ENCODE measurements at regions not wholly inside any gene's neighbourhood (a gene's known extent, or its start where the extent isn't known, plus 50 kb on each side); places are given as distances from the start of the nearest gene placed in this dataset.

- Histone ChIP-seq H3K27ac (ENCODE audit: low read depth, low read length) (peak overlapping the region; percentile 19), H3K4me1 (ENCODE audit: control insufficient read depth in 3 of 3, insufficient read depth in 3 of 3, low read length in 3 of 3) (peaks cover 0 to 2% (median 0%) of the 10 kb centered on the region in 3 donors), H3K9me3 (ENCODE audit: control insufficient read depth in 3 of 3, low read length in 3 of 3) (no peaks in the 10 kb centered on the region), H3K9ac (ENCODE audit: low read depth in 1 of 3, low read length in 3 of 3) (no peak overlapping the region), H3K36me3 (ENCODE audit: control insufficient read depth in 3 of 3, insufficient read depth in 3 of 3, low read length in 3 of 3) (no peaks in the 10 kb centered on the region), H3K27me3 (ENCODE audit: control insufficient read depth in 3 of 3, insufficient read depth in 3 of 3, low read length in 3 of 3) (no peaks in the 10 kb centered on the region), H3K4me3 (ENCODE audit: low read length in 3 of 3) (no peak overlapping the region)
Observed at GRCh38 chr18:21162786-21163185, 51.2 kb upstream of the ROCK1 start.

GRCh38 chr18:21163647-21164547 is 52.3 kb upstream of the ROCK1 start:
- no peak overlapping the region for H3K4me3 ChIP-seq (ENCODE audit: low read length in 3 of 3)
- H3K27ac ChIP-seq (ENCODE audit: low read depth, low read length) = peak overlapping the region; percentile 19
- no peaks in the 10 kb centered on the region for H3K36me3 ChIP-seq (ENCODE audit: control insufficient read depth in 3 of 3, insufficient read depth in 3 of 3, low read length in 3 of 3)
- H3K27me3 ChIP-seq (ENCODE audit: control insufficient read depth in 3 of 3, insufficient read depth in 3 of 3, low read length in 3 of 3) = no peaks in the 10 kb centered on the region
- H3K4me1 ChIP-seq (ENCODE audit: control insufficient read depth in 3 of 3, insufficient read depth in 3 of 3, low read length in 3 of 3) = peaks cover 0 to 2% (median 0%) of the 10 kb centered on the region in 3 donors
- H3K9ac ChIP-seq (ENCODE audit: low read depth in 1 of 3, low read length in 3 of 3) = peak overlapping the region in 1 of 3 donors; percentile 1
- no peaks in the 10 kb centered on the region for H3K9me3 ChIP-seq (ENCODE audit: control insufficient read depth in 3 of 3, low read length in 3 of 3)

GRCh38 chr18:21164548-21165095 is 53.0 kb upstream of the ROCK1 start:
- H3K27ac ChIP-seq (ENCODE audit: low read depth, low read length) = no peak overlapping the region
- H3K4me3 ChIP-seq (ENCODE audit: low read length in 3 of 3) = no peak overlapping the region
- no peaks in the 10 kb centered on the region for H3K36me3 ChIP-seq (ENCODE audit: control insufficient read depth in 3 of 3, insufficient read depth in 3 of 3, low read length in 3 of 3)
- H3K9me3 ChIP-seq (ENCODE audit: control insufficient read depth in 3 of 3, low read length in 3 of 3) = no peaks in the 10 kb centered on the region
- no peaks in the 10 kb centered on the region for H3K27me3 ChIP-seq (ENCODE audit: control insufficient read depth in 3 of 3, insufficient read depth in 3 of 3, low read length in 3 of 3)
- no peak overlapping the region for H3K9ac ChIP-seq (ENCODE audit: low read depth in 1 of 3, low read length in 3 of 3)
- H3K4me1 ChIP-seq (ENCODE audit: control insufficient read depth in 3 of 3, insufficient read depth in 3 of 3, low read length in 3 of 3) = peaks cover 0 to 2% (median 0%) of the 10 kb centered on the region in 3 donors

GRCh38 chr18:21167641-21168377 is 56.2 kb upstream of the ROCK1 start:
- no peaks in the 10 kb centered on the region for H3K9me3 ChIP-seq (ENCODE audit: control insufficient read depth in 3 of 3, low read length in 3 of 3)
- no peak overlapping the region for H3K9ac ChIP-seq (ENCODE audit: low read depth in 1 of 3, low read length in 3 of 3)
- no peaks in the 10 kb centered on the region for H3K36me3 ChIP-seq (ENCODE audit: control insufficient read depth in 3 of 3, insufficient read depth in 3 of 3, low read length in 3 of 3)
- H3K4me3 ChIP-seq (ENCODE audit: low read length in 3 of 3) = no peak overlapping the region
- no peak overlapping the region for H3K27ac ChIP-seq (ENCODE audit: low read depth, low read length)
- no peaks in the 10 kb centered on the region for H3K27me3 ChIP-seq (ENCODE audit: control insufficient read depth in 3 of 3, insufficient read depth in 3 of 3, low read length in 3 of 3)
- H3K4me1 ChIP-seq (ENCODE audit: control insufficient read depth in 3 of 3, insufficient read depth in 3 of 3, low read length in 3 of 3) = no peaks in the 10 kb centered on the region

GRCh38 chr18:21168880-21169279 is 57.3 kb upstream of the ROCK1 start:
- Histone ChIP-seq H3K27me3 (ENCODE audit: control insufficient read depth in 3 of 3, insufficient read depth in 3 of 3, low read length in 3 of 3) (no peaks in the 10 kb centered on the region), H3K9ac (ENCODE audit: low read depth in 1 of 3, low read length in 3 of 3) (no peak overlapping the region)

GRCh38 chr18:21177822-21178221 is 64.2 kb upstream of the GREB1L start:
- no peaks in the 10 kb centered on the region for H3K36me3 ChIP-seq (ENCODE audit: control insufficient read depth in 3 of 3, insufficient read depth in 3 of 3, low read length in 3 of 3)
- no peak overlapping the region for H3K27ac ChIP-seq (ENCODE audit: low read depth, low read length)
- H3K9ac ChIP-seq (ENCODE audit: low read depth in 1 of 3, low read length in 3 of 3) = no peak overlapping the region
- no peaks in the 10 kb centered on the region for H3K4me1 ChIP-seq (ENCODE audit: control insufficient read depth in 3 of 3, insufficient read depth in 3 of 3, low read length in 3 of 3)
- no peak overlapping the region for H3K4me3 ChIP-seq (ENCODE audit: low read length in 3 of 3)
- H3K9me3 ChIP-seq (ENCODE audit: control insufficient read depth in 3 of 3, low read length in 3 of 3) = no peaks in the 10 kb centered on the region
- H3K27me3 ChIP-seq (ENCODE audit: control insufficient read depth in 3 of 3, insufficient read depth in 3 of 3, low read length in 3 of 3) = no peaks in the 10 kb centered on the region

More at GRCh38 chr18:21168880-21169279, 57.3 kb upstream of the ROCK1 start:
- Histone ChIP-seq H3K9me3 (ENCODE audit: control insufficient read depth in 3 of 3, low read length in 3 of 3) (no peaks in the 10 kb centered on the region), H3K27ac (ENCODE audit: low read depth, low read length) (no peak overlapping the region), H3K36me3 (ENCODE audit: control insufficient read depth in 3 of 3, insufficient read depth in 3 of 3, low read length in 3 of 3) (no peaks in the 10 kb centered on the region), H3K4me3 (ENCODE audit: low read length in 3 of 3) (no peak overlapping the region), H3K4me1 (ENCODE audit: control insufficient read depth in 3 of 3, insufficient read depth in 3 of 3, low read length in 3 of 3) (no peaks in the 10 kb centered on the region)

GRCh38 chr18:21179590-21180220 is 62.3 kb upstream of the GREB1L start:
- peak overlapping the region in 1 of 3 donors; percentile 35 for H3K9ac ChIP-seq (ENCODE audit: low read depth in 1 of 3, low read length in 3 of 3)

GRCh38 chr18:21180588-21180987 is 61.4 kb upstream of the GREB1L start:
- no peaks in the 10 kb centered on the region for H3K27me3 ChIP-seq (ENCODE audit: control insufficient read depth in 3 of 3, insufficient read depth in 3 of 3, low read length in 3 of 3)
- no peak overlapping the region for H3K27ac ChIP-seq (ENCODE audit: low read depth, low read length)
- H3K4me3 ChIP-seq (ENCODE audit: low read length in 3 of 3) = no peak overlapping the region
- H3K36me3 ChIP-seq (ENCODE audit: control insufficient read depth in 3 of 3, insufficient read depth in 3 of 3, low read length in 3 of 3) = no peaks in the 10 kb centered on the region
- H3K9me3 ChIP-seq (ENCODE audit: control insufficient read depth in 3 of 3, low read length in 3 of 3) = no peaks in the 10 kb centered on the region
- H3K9ac ChIP-seq (ENCODE audit: low read depth in 1 of 3, low read length in 3 of 3) = no peak overlapping the region
- H3K4me1 ChIP-seq (ENCODE audit: control insufficient read depth in 3 of 3, insufficient read depth in 3 of 3, low read length in 3 of 3) = no peaks in the 10 kb centered on the region

More at GRCh38 chr18:21179590-21180220, 62.3 kb upstream of the GREB1L start:
- Histone ChIP-seq H3K9me3 (ENCODE audit: control insufficient read depth in 3 of 3, low read length in 3 of 3) (no peaks in the 10 kb centered on the region), H3K4me1 (ENCODE audit: control insufficient read depth in 3 of 3, insufficient read depth in 3 of 3, low read length in 3 of 3) (no peaks in the 10 kb centered on the region), H3K36me3 (ENCODE audit: control insufficient read depth in 3 of 3, insufficient read depth in 3 of 3, low read length in 3 of 3) (no peaks in the 10 kb centered on the region), H3K4me3 (ENCODE audit: low read length in 3 of 3) (no peak overlapping the region), H3K27ac (ENCODE audit: low read depth, low read length) (no peak overlapping the region), H3K27me3 (ENCODE audit: control insufficient read depth in 3 of 3, insufficient read depth in 3 of 3, low read length in 3 of 3) (no peaks in the 10 kb centered on the region)

- Histone ChIP-seq H3K36me3 (ENCODE audit: control insufficient read depth in 3 of 3, insufficient read depth in 3 of 3, low read length in 3 of 3) (no peaks in the 10 kb centered on the region), H3K27me3 (ENCODE audit: control insufficient read depth in 3 of 3, insufficient read depth in 3 of 3, low read length in 3 of 3) (no peaks in the 10 kb centered on the region), H3K9me3 (ENCODE audit: control insufficient read depth in 3 of 3, low read length in 3 of 3) (no peaks in the 10 kb centered on the region), H3K4me1 (ENCODE audit: control insufficient read depth in 3 of 3, insufficient read depth in 3 of 3, low read length in 3 of 3) (no peaks in the 10 kb centered on the region), H3K9ac (ENCODE audit: low read depth in 1 of 3, low read length in 3 of 3) (no peak overlapping the region), H3K4me3 (ENCODE audit: low read length in 3 of 3) (no peak overlapping the region), H3K27ac (ENCODE audit: low read depth, low read length) (no peak overlapping the region)
Observed at GRCh38 chr18:21181766-21182165, 60.3 kb upstream of the GREB1L start.

Measured in skeletal muscle tissue (tissue), 3 donors.